GM10248 (cell line): ENCODE measurements at regions not wholly inside any gene's neighbourhood (a gene's known extent, or its start where the extent isn't known, plus 50 kb on each side); places are given as distances from the start of the nearest gene placed in this dataset.

ENCODE experiments used
- CTCF ChIA-PET: fragments of 300-600 bp; sonication (Branson Sonifier 250); formaldehyde crosslinking; extraction: SDS; loops from one replicate; lab custom pipeline; 2021; ENCODE audit warnings: antibody characterized with exemption; lab: Yijun Ruan, JAX
- POLR2A ChIA-PET: fragments of 350-650 bp; sonication (Branson Sonifier 250); formaldehyde crosslinking; extraction: SDS; loops from one replicate; lab custom pipeline; 2020; ENCODE audit warnings: antibody characterized with exemption; lab: Yijun Ruan, JAX
- DNase-seq: peaks from one replicate; pipeline ENCODE4 v3.0.0; 2012; ENCODE audit errors: extremely low spot score
- TF ChIP-seq, protein P1 (sequence below): IDR thresholded peaks from 2 replicates; pipeline ENCODE4 v1.5.1; 2012; ENCODE audit warnings: mild to moderate bottlenecking, low read depth; ENCODE audit errors: extremely low read depth, missing control alignments, control extremely low read depth

DNA sequence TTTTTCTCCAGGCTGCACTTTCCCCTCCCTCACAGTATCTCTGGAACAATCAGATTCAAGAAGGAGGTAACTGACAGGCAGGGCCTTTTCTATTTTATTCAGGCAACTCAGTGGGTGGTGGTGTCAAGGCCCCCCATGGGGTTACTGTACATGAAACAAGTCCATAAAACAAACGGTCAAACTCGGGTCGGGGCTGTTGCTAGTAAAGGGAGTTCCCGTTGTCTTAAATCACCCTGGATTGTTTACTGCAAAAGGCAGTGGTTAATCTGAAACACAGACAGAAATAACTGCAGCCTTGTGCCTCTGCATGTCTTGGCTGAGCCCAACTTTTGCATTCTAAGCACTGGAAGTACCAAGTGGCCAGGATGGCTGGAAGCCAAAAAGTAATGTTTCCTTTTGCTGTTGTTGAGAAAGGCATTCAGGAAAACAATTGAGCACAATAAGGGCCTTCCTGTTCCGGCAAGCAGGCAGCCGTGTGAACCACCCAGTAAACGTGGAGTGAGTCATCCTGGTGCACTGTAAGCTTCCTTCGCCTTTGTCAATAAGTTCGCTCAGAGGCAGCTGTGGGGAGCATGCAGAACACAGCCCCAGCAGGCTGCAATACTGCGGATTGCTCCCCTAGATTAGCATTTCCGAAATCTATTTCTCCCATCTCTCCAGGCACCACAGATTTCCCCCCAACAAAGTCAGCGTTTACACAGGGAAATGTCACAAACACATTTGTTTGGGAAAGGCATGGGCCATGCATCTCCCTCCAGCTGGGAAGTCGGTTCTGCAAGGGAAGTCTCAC, 149.6 kb downstream of the IRS1 start:
- no peak for DNase-seq
- TF ChIP-seq, protein P1, sequence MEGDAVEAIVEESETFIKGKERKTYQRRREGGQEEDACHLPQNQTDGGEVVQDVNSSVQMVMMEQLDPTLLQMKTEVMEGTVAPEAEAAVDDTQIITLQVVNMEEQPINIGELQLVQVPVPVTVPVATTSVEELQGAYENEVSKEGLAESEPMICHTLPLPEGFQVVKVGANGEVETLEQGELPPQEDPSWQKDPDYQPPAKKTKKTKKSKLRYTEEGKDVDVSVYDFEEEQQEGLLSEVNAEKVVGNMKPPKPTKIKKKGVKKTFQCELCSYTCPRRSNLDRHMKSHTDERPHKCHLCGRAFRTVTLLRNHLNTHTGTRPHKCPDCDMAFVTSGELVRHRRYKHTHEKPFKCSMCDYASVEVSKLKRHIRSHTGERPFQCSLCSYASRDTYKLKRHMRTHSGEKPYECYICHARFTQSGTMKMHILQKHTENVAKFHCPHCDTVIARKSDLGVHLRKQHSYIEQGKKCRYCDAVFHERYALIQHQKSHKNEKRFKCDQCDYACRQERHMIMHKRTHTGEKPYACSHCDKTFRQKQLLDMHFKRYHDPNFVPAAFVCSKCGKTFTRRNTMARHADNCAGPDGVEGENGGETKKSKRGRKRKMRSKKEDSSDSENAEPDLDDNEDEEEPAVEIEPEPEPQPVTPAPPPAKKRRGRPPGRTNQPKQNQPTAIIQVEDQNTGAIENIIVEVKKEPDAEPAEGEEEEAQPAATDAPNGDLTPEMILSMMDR: no peak
- ChIA-PET POLR2A (no interaction called here), CTCF (interaction anchor here (0.7 kb wide), 1 partner anchor 15 kb away, joined by 3 read pairs; no protein-coding TSS in a partner anchor)

DNA sequence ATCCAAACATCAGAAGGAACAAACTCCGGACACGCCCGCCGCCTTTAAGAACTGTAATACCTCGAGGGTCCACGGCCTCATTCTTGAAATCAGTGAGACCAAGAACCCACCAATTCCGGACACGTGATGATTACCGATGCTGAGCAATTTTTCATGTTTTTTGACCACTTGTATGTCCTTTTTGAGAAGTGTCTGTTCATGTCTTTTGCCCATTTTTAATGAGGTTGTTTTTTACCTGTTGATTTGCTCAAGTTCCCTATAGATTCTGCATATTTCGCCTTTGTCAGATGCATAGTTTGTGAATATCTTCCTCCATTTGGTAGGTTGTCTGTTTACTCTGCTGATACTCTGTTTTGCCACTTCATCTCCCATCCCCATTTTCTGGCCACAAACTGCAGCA, 150.4 kb downstream of the IRS1 start:
- ChIA-PET POLR2A (no interaction called here), CTCF (no interaction called here)
- no peak for DNase-seq
- TF ChIP-seq, protein P1: no peak

DNA sequence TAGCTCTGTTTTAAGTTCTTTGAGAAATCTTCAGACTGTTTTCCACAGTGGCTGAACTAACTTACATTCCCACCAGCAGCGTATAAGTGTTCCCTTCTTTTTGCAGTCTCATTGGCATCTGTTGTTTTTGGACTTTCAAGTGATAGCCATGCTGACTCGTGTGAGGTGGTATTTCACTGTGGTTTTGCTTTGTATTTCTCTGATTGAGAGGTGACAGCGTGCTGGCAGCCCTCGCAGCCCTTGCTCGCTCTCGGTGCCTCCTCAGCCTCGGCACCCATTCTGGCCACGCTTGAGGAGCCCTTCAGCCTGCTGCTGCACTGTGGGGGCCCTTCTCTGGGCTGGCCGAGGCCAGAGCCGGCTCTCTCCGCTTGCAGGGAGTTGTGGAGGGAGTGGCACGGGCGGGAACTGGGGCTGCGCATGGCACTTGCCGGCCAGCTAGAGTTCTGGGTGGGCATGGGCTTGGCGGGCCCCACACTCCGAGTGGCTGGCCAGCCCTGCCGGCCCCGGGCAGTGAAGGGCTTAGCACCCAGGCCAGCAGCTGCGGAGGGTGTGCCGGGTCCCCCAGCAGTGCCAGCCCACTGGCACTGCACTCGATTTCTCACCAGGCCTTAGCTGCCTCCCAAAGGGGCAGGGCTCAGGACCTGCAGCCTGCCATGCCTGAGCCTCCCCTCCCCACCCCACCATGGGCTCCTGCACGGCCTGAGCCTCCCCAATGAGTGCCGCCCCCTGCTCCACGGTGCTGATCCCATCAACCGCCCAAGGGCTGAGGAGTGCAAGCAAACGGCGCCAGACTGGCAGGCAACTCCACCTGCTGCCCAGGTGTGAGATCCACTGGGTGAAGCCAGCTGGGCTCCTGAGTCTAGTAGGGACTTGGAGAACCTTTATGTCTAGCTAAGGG, 151.8 kb downstream of the IRS1 start:
- no peak for DNase-seq
- ChIA-PET CTCF (no interaction called here), POLR2A (no interaction called here)
- TF ChIP-seq, protein P1: no peak

DNA sequence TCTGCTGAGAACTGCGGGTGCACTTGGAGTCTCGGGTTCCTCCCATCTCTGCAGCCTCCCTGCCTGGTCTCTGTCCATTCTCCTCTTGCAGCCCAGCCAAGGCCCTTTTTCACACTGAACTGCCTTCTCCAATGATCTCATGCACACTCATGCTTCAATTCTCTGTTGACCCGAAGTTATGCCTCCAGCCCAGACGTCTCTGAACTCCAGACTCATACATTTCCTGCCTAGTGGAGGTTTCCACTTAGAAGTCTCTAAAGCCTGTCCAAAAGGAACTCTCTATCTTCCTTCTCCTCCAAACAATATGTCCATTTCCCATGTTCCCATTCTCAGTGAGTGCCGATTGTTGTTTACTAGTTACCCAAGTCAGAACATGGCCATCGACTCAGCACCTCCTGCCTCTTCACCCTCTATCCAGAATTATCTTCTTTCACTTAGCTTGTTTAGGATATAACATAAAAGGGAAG, 155.2 kb downstream of the IRS1 start:
- TF ChIP-seq, protein P1: no peak
- ChIA-PET POLR2A (no interaction called here), CTCF (no interaction called here)
- DNase-seq: no peak

DNA sequence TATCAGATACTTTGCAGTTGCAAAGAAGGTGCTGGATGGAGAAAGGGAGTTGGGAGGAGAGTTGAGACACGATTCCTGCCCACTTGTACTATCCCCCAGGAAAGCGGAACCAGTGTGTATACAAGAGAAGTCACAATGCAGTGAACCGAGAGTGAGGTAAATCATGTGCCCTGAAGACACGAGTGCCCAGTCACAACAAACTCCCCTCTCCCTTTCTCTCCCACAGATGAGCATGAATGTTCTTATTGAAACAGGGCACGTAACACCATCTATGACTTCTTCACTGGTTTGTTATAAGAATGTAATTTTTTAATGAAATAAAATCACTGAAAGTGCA, 155.7 kb downstream of the IRS1 start:
- CTCF ChIA-PET: no interaction called here
- no peak for DNase-seq
- TF ChIP-seq, protein P1: no peak
- POLR2A ChIA-PET: no interaction called here

DNA sequence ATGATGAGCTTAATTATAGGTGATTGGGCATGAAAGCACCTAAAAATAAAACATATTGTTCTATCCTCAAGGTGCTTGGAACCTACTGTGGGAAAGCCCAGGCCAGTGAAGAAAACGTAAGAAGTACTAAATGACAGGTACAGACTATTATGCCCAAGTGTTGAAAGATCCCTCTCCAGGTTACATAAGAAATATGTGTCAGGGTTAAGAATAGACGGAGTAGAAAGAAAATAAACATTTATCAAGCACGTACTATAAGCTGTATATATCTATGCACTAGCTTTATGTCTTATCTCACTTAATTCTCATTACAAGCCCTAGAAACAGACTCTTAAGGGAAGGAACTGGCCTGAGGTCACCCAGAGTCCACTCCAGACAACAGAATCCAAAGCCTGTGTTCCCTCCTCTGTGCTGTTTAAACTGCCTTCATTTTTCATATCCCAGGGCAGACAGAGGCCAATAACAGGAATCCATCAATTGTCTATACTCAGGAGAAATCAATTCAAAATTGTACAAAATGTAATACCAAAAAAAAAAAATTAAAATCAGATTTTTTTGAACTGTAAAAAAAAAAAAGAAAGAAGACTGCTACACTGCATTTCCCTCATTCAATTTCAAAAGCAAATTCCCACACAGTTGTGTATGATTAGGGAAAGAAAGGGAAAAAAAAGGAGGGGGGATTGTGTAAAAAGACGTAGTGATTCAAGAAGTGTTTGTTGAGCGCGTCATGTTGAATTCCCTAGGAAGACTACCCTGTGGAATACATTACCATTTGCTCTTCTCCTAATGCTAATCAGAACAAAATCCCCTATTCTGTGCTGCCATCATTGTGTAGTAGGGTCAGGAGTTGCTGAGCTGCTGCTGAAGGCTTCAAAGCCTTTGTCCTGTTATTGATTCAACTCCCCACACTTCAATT, 156.3 kb downstream of the IRS1 start:
- ChIA-PET CTCF (no interaction called here), POLR2A (no interaction called here)
- DNase-seq: no peak
- TF ChIP-seq, protein P1: no peak
